ENCODE measurements at regions not wholly inside any gene's neighbourhood (a gene's known extent, or its start where the extent isn't known, plus 50 kb on each side); places are given as distances from the start of the nearest gene placed in this dataset.

GRCh38 chr10:120145107-120145506 lies 252.6 kb downstream of the SEC23IP start (continued):
- TF ChIP-seq ZNF518B (CRISPR knock-in tag; IDR thresholded peaks at IDR 0.05) (no peak), HBP1 (CRISPR knock-in tag; IDR thresholded peaks at IDR 0.05) (no peak), ZBTB9 (CRISPR knock-in tag; IDR thresholded peaks at IDR 0.05) (0 out of 2 replicates have a peak, but pooled peaks have one; percentile 49), ZNF436 (CRISPR knock-in tag; IDR thresholded peaks at IDR 0.05) (no peak), CAMTA2 (CRISPR knock-in tag; conservative IDR thresholded peaks at IDR 0.05) (no peak), ZNF785 (CRISPR knock-in tag; IDR thresholded peaks at IDR 0.05) (no peak), ZBTB5 (IDR thresholded peaks at IDR 0.05) (no peak), NR0B1 (IDR thresholded peaks at IDR 0.05; ENCODE audit: partially characterized antibody) (no peak), GABPA (tag; conservative IDR thresholded peaks at IDR 0.05; ENCODE audit: low read depth) (peak; percentile 4; the same call in 1 of the 2 replicates), NR4A1 (CRISPR knock-in tag; IDR thresholded peaks at IDR 0.05) (no peak), NR4A1 (tag; IDR thresholded peaks at IDR 0.05) (peak; percentile 91), FOXP4 (CRISPR knock-in tag; IDR thresholded peaks at IDR 0.05; ENCODE audit: borderline replicate concordance) (no peak), CCAR2 (IDR thresholded peaks at IDR 0.05; ENCODE audit: low read depth, low read length) (no peak), MNT (conservative IDR thresholded peaks at IDR 0.05) (peak in 1 of 2 experiments; percentile 45; a peak in 2 of 4 replicates)
